Lower lobe of right lung (tissue), 2 donors: ENCODE measurements at regions not wholly inside any gene's neighbourhood (a gene's known extent, or its start where the extent isn't known, plus 50 kb on each side); places are given as distances from the start of the nearest gene placed in this dataset.

Source experiments
- ATAC-seq, 2 donors: fragments of 200-7000 bp; cut with Tn5 transposase; one replicate each; pipeline ENCODE4 v1.9.1; 2020 to 2022; ENCODE audit warnings: mild to moderate bottlenecking in 2 of 2, moderate library complexity in 2 of 2
- DNase-seq: peaks from one replicate; pipeline ENCODE4 v3.0.0-alpha.2; 2020
- H3K27ac ChIP-seq: fragments of 200-600 bp; one replicate; pipeline ENCODE4 v1.8.0; 2022
- H3K27me3 ChIP-seq: fragments of 200-600 bp; one replicate; pipeline ENCODE4 v1.8.0; 2022; ENCODE audit warnings: low read depth
- H3K36me3 ChIP-seq: fragments of 200-600 bp; one replicate; pipeline ENCODE4 v1.8.0; 2022; ENCODE audit warnings: mild to moderate bottlenecking
- H3K4me1 ChIP-seq: fragments of 200-600 bp; one replicate; pipeline ENCODE4 v1.8.0; 2022
- H3K4me3 ChIP-seq: fragments of 200-600 bp; one replicate; pipeline ENCODE4 v1.8.0; 2022; ENCODE audit warnings: mild to moderate bottlenecking
- H3K9me3 ChIP-seq: fragments of 200-600 bp; one replicate; pipeline ENCODE4 v1.8.0; 2022
- CTCF ChIP-seq: fragments of 200-600 bp; IDR thresholded peaks from one replicate; pipeline ENCODE4 v1.8.0; 2022; ENCODE audit warnings: antibody characterized with exemption, mild to moderate bottlenecking
- intact Hi-C: fragments of 100-400 bp; cut with DNase I; formaldehyde crosslinking; loops from one replicate; pipeline ENCODE4 v1.11.0; 2022
- donor health status: DM: no; HTN: yes; CAD: no; lungs with severe emphysema.

GRCh38 chrX:14194711-14195110, 165.0 kb upstream of the GEMIN8 start:
- no peaks in the 10 kb centered on the region for H3K36me3 ChIP-seq
- ATAC-seq: no peak
- H3K27me3 ChIP-seq: no peaks in the 10 kb centered on the region
- DNase-seq: no peak
- no peaks in the 10 kb centered on the region for H3K4me1 ChIP-seq
- no peaks in the 10 kb centered on the region for H3K9me3 ChIP-seq
- no peak overlapping the region for H3K4me3 ChIP-seq
- H3K27ac ChIP-seq: no peak overlapping the region
- no peak for TF ChIP-seq CTCF
- intact Hi-C loops: no loop called here

GRCh38 chrX:14193547-14193946, 163.9 kb upstream of the GEMIN8 start:
- DNase-seq (no peak), ATAC-seq (no peak)
- Histone ChIP-seq H3K36me3 (no peaks in the 10 kb centered on the region), H3K4me1 (no peaks in the 10 kb centered on the region), H3K9me3 (no peaks in the 10 kb centered on the region), H3K27ac (no peak overlapping the region), H3K27me3 (no peaks in the 10 kb centered on the region), H3K4me3 (no peak overlapping the region)
- intact Hi-C loops: no loop called here
- no peak for TF ChIP-seq CTCF

- Histone ChIP-seq H3K27ac (no peak overlapping the region), H3K36me3 (no peaks in the 10 kb centered on the region), H3K9me3 (no peaks in the 10 kb centered on the region), H3K27me3 (no peaks in the 10 kb centered on the region), H3K4me3 (no peak overlapping the region), H3K4me1 (no peaks in the 10 kb centered on the region)
- ATAC-seq: no peak
- no peak for TF ChIP-seq CTCF
- intact Hi-C loops: no loop called here
- no peak for DNase-seq
Observed at GRCh38 chrX:14173873-14174272, 144.2 kb upstream of the GEMIN8 start.

GRCh38 chrX:14164828-14165227, 135.1 kb upstream of the GEMIN8 start:
- no peak for ATAC-seq
- Histone ChIP-seq H3K4me1 (no peaks in the 10 kb centered on the region), H3K4me3 (no peak overlapping the region), H3K27ac (no peak overlapping the region), H3K27me3 (no peaks in the 10 kb centered on the region), H3K9me3 (no peaks in the 10 kb centered on the region), H3K36me3 (no peaks in the 10 kb centered on the region)
- no peak for TF ChIP-seq CTCF
- DNase-seq: no peak
- intact Hi-C loops: no loop called here

- intact Hi-C loops: no loop called here
- no peak overlapping the region for H3K4me3 ChIP-seq
- ATAC-seq: no peak
- H3K36me3 ChIP-seq: no peaks in the 10 kb centered on the region
- DNase-seq: no peak
- H3K27ac ChIP-seq: no peak overlapping the region
- no peaks in the 10 kb centered on the region for H3K27me3 ChIP-seq
- TF ChIP-seq CTCF: no peak
- no peaks in the 10 kb centered on the region for H3K4me1 ChIP-seq
- no peaks in the 10 kb centered on the region for H3K9me3 ChIP-seq
Observed at GRCh38 chrX:14125462-14125861, 95.8 kb upstream of the GEMIN8 start.

- Histone ChIP-seq H3K9me3 (no peaks in the 10 kb centered on the region), H3K36me3 (no peaks in the 10 kb centered on the region), H3K27ac (no peak overlapping the region), H3K4me1 (no peaks in the 10 kb centered on the region), H3K27me3 (no peaks in the 10 kb centered on the region), H3K4me3 (no peak overlapping the region)
- no peak for DNase-seq
- intact Hi-C loops: no loop called here
- ATAC-seq: no peak
- no peak for TF ChIP-seq CTCF
Observed at GRCh38 chrX:14124562-14124961, 94.9 kb upstream of the GEMIN8 start.
